ENCODE measurements at regions not wholly inside any gene's neighbourhood (a gene's known extent, or its start where the extent isn't known, plus 50 kb on each side); places are given as distances from the start of the nearest gene placed in this dataset.

- no peak for TF ChIP-seq SIN3A (IDR thresholded peaks at IDR 0.05; ENCODE audit: borderline replicate concordance, insufficient read depth, low read length)
- TF ChIP-seq, protein P1, sequence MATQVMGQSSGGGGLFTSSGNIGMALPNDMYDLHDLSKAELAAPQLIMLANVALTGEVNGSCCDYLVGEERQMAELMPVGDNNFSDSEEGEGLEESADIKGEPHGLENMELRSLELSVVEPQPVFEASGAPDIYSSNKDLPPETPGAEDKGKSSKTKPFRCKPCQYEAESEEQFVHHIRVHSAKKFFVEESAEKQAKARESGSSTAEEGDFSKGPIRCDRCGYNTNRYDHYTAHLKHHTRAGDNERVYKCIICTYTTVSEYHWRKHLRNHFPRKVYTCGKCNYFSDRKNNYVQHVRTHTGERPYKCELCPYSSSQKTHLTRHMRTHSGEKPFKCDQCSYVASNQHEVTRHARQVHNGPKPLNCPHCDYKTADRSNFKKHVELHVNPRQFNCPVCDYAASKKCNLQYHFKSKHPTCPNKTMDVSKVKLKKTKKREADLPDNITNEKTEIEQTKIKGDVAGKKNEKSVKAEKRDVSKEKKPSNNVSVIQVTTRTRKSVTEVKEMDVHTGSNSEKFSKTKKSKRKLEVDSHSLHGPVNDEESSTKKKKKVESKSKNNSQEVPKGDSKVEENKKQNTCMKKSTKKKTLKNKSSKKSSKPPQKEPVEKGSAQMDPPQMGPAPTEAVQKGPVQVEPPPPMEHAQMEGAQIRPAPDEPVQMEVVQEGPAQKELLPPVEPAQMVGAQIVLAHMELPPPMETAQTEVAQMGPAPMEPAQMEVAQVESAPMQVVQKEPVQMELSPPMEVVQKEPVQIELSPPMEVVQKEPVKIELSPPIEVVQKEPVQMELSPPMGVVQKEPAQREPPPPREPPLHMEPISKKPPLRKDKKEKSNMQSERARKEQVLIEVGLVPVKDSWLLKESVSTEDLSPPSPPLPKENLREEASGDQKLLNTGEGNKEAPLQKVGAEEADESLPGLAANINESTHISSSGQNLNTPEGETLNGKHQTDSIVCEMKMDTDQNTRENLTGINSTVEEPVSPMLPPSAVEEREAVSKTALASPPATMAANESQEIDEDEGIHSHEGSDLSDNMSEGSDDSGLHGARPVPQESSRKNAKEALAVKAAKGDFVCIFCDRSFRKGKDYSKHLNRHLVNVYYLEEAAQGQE (IDR thresholded peaks at IDR 0.05; ENCODE audit: insufficient read depth in 1 of 2, low read depth in 2 of 2, low read length in 2 of 2), result no peak
- TF ChIP-seq POLR2AphosphoS5 (IDR thresholded peaks at IDR 0.05; ENCODE audit: low read depth, low read length), result no peak
- no peak for TF ChIP-seq TAF1 (IDR thresholded peaks at IDR 0.05; ENCODE audit: borderline replicate concordance, insufficient read depth, low read length)
Observed at GRCh38 chr2:16470936-16471490, 194.6 kb downstream of the CYRIA start.
